NB4 (cell line): ENCODE measurements at regions not wholly inside any gene's neighbourhood (a gene's known extent, or its start where the extent isn't known, plus 50 kb on each side); places are given as distances from the start of the nearest gene placed in this dataset.

ENCODE experiments used
- CTCF ChIP-seq: IDR thresholded peaks from one replicate; pipeline ENCODE4 v1.5.1; 2012; ENCODE audit warnings: low read depth, low read length
- MYC ChIP-seq: IDR thresholded peaks from 2 replicates; pipeline ENCODE4 v1.6.1; 2011; ENCODE audit warnings: low read depth, low read length
- POLR2A ChIP-seq: IDR thresholded peaks from 2 replicates; pipeline ENCODE4 v1.6.1; 2011; ENCODE audit warnings: mild to moderate bottlenecking; ENCODE audit not compliant: insufficient read length; ENCODE audit errors: extremely low read depth

- TF ChIP-seq CTCF: no peak
- no peak for TF ChIP-seq POLR2A
- no peak for TF ChIP-seq MYC
These were observed 117.6 kb upstream of the HAND1 start for GRCh38 chr5:154595662-154596061.
